GM10266 (cell line): ENCODE measurements at regions not wholly inside any gene's neighbourhood (a gene's known extent, or its start where the extent isn't known, plus 50 kb on each side); places are given as distances from the start of the nearest gene placed in this dataset.
A peak's percentile ranks its signal among the peaks of the same experiment; 100 is the strongest.

Experiments used
- DNase-seq: peaks from one replicate; pipeline ENCODE4 v3.0.0; 2012; ENCODE audit errors: extremely low spot score
- TF ChIP-seq, protein P1 (sequence below): IDR thresholded peaks from 2 replicates; pipeline ENCODE4 v1.5.1; 2012; ENCODE audit warnings: mild to moderate bottlenecking, low read depth; ENCODE audit not compliant: control insufficient read depth, insufficient read depth; ENCODE audit errors: missing control alignments

DNA sequence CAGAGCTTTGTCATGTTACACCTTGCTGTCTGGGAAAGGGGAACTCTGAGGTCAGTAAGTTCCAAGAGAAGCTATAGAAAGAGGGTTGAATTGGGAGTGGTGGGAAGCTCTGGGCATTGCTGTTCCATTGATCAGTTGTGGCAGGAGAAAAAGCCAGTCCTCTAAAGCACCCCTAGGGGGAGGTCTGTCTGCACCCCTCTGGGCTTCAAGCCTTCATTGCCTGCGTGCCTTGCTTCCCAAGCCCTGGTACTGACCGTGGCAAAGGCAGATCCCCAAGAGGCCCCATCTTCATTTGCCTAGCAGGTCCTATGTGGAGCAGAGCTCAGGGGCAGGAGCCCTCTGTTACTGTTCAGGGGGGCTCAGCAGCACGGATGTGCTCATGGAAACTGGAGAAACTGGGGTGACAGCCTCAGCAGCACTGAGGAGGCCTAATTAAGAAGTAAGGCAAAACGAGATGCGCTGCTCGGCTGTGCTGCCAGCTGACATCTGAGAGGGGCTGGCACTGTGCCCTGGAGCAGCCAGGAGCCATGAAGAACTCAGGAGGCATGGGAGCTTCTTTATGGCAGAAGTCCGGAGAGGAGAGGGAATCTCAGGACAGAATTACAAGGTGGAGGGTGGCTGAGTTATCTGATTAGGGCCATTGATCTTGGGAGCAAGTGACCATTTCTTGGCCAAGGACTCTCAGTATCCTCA lies 270.9 kb downstream of the RPLP1 start:
- TF ChIP-seq, protein P1, sequence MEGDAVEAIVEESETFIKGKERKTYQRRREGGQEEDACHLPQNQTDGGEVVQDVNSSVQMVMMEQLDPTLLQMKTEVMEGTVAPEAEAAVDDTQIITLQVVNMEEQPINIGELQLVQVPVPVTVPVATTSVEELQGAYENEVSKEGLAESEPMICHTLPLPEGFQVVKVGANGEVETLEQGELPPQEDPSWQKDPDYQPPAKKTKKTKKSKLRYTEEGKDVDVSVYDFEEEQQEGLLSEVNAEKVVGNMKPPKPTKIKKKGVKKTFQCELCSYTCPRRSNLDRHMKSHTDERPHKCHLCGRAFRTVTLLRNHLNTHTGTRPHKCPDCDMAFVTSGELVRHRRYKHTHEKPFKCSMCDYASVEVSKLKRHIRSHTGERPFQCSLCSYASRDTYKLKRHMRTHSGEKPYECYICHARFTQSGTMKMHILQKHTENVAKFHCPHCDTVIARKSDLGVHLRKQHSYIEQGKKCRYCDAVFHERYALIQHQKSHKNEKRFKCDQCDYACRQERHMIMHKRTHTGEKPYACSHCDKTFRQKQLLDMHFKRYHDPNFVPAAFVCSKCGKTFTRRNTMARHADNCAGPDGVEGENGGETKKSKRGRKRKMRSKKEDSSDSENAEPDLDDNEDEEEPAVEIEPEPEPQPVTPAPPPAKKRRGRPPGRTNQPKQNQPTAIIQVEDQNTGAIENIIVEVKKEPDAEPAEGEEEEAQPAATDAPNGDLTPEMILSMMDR: no peak
- no peak for DNase-seq

DNA sequence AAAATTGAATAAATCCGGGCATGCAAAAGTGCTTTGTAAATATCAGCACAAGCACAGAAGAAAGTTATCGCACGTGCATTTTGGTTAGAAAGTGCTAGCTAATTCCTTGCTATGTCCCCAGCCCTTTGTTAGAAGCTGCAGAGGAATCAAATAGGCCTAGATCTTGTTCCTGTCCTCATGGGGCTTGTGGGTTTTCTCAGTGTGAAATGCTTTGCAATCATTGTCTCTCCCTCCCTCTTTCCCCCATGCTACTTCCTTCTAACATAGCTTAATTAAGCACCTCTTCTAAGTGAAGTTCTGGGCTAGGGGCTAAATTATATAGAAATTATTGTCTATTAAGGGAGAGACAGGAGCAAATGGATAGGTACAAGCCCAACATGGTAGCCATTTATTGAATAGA lies 271.7 kb downstream of the RPLP1 start:
- TF ChIP-seq, protein P1: no peak
- DNase-seq: no peak

DNA sequence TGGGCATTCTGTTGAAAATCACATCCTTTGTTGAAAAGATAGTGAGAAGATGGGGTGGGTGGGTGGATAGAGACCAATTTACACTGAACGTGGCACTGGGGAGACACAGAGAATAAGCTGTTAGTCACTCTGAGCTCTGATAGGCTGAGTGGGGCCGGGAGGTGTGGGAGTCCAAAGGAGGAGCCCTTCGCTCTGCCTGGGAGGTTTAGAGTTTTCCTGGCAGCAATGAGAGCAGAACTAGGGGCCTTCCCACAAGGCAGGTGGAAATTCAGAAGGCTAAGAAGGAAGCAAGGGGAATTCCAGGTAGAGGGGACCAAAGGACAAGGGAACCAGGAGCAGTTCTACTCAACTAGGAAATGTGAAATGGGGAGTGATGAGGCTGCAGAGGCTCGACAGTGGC lies 272.7 kb downstream of the RPLP1 start:
- no peak for DNase-seq
- TF ChIP-seq, protein P1: no peak

DNA sequence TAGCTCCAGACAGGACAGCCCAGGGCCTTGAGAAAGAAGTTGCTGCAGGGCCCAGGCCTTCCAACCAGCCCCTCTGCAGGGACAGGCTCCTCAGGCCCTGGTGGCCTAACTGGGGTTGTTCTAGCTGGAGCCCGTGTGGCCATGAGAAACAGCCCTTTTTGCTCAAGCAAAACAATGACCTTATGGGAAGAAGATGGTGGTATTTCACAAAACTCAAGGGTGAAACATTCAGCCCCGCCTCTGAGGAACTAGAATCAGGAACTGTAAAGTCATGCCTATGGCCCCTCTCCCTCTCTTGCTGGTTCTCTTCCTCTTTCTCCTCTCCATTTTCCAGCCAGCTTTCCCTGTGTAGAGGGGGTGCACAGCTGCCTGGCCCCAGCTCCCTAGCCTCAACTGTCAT lies 273.3 kb downstream of the RPLP1 start:
- TF ChIP-seq, protein P1: no peak

DNA sequence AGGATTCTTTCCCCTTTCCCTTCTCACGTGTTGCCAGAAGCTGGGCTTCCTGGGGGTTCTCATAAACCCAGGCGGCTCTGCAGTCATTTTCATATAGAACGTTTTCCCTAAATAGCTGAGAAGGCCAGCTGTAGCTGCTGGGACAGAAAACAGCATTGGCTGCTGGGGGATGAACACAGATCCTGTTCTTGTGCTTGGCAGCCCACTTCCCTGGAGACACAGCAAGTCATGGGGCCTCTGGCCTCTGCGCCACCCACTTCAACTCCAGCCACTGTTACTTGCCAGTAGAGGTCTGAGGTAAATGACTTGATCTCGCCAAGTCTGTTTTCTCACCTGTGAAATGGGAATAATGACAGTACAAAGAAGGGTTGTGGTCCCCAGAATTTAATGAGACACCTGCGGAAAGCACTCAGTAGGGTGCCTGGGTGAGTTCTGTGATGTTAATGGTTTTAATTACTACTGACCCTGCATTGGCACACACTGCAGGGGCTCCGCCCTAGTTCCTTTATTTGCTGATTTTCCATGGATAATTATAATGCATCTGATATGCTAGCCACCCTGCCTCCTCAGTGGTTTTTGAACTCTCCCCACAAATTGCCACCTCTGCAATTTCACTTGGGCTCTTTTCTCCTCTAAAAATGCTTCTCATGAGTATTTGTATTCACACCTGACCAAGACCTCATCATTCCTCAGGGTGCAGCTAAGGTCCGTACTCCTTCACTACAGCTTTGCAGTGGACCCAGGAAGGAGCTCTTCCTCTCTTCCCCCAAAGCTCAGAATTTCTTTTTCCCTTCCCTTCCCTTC lies 274.7 kb downstream of the RPLP1 start:
- TF ChIP-seq, protein P1: no peak

More for the DNA sequence above, 273.3 kb downstream of the RPLP1 start:
- DNase-seq: no peak

DNA sequence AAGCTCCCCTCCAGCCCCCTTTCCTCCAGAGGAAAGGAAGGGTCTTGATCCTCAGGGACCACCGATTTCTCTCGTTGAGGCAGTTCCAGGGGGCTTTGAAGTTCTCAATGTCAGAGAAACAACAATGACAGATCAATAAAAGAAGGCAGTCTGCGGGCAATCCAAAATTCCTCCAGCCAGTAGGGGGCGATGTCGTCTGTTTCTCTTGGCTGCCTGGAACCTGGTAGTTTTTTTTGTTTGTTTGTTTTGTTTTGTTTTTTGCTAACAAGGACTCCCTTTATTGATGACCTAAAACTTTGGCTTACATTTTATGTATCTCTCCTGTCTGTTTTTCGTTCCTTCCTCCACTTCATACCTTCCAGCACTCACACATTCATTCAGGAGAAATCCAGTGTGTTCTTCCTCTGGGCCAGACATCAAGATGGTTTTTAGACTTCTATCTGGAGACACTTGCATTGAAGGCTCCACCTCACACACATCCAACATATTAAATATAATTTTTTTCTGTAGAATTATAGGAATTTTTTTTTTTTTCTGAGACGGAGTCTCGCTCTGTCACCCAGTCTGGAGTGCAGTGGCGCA lies 276.6 kb downstream of the RPLP1 start:
- TF ChIP-seq, protein P1: peak; percentile 79
- peak; percentile 58 for DNase-seq

More for the DNA sequence above, 274.7 kb downstream of the RPLP1 start:
- no peak for DNase-seq
